Lower leg skin (tissue), 4 donors: ENCODE measurements at regions not wholly inside any gene's neighbourhood (a gene's known extent, or its start where the extent isn't known, plus 50 kb on each side); places are given as distances from the start of the nearest gene placed in this dataset.
A peak's percentile ranks its signal among the peaks of the same experiment; 100 is the strongest.

Experiments used
- DNase-seq, 2 donors: peaks; one replicate each; pipeline ENCODE4 v3.0.0-alpha.2; 2019; ENCODE audit warnings: low spot score in 2 of 2
- H3K4me3 ChIP-seq: fragments of 200-600 bp; sonication (generic); 2 replicates; pipeline ENCODE4 v1.5.1; 2017; ENCODE audit warnings: mild to moderate bottlenecking, low read depth; ENCODE audit not compliant: poor library complexity, severe bottlenecking
- POLR2A ChIP-seq, 2 donors: fragments of 450-650 bp; IDR thresholded peaks; one replicate each; pipeline ENCODE4 v1.6.1; 2016 to 2017; ENCODE audit warnings: antibody characterized with exemption in 2 of 2, mild to moderate bottlenecking in 1 of 2, moderate library complexity in 1 of 2
- WGBS, 2 donors: methylation state at CpG; one replicate each; pipeline ENCODE4 v1.1.5; 2018; 5-methylcytosine and 5-hydroxymethylcytosine counted together
- intact Hi-C: fragments of 100-400 bp; cut with DNase I; formaldehyde crosslinking; loops from one replicate; pipeline ENCODE4 v1.15.0; 2023; ENCODE audit warnings: low total_unique reads
- TF ChIP-seq, protein P1 (sequence below), 3 donors: fragments of 450-650 bp; IDR thresholded peaks; one replicate each; pipeline ENCODE4 v1.5.1; 2016; ENCODE audit warnings: antibody characterized with exemption in 3 of 3, mild to moderate bottlenecking in 3 of 3, moderate library complexity in 2 of 3

DNA sequence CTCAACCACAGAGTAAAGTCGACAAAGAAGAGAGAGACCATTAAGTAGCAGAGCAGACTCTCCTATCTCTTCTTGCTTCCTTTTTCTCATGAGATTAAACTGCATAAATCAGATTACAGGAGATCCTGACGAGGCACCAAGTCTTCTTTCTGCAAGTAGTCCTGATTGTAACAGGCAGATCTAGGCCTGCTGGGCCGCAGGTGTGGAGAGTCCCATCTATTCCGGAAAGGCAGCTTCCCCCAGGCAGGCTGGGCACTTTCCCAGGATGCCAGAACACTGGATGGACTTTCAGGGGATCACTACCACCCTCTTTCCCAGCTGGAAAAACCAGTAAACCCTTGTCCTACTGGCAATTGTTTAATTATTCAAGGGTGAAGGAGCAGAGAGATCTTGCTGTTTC is 173.0 kb upstream of the CADM1 start:
- no peak overlapping the region for H3K4me3 ChIP-seq
- 56 to 59% methylated on average over 4 of the region's 4 CpGs for WGBS, 2 donors
- DNase-seq, result no peak
- intact Hi-C loops, result no loop called here
- TF ChIP-seq, protein P1, sequence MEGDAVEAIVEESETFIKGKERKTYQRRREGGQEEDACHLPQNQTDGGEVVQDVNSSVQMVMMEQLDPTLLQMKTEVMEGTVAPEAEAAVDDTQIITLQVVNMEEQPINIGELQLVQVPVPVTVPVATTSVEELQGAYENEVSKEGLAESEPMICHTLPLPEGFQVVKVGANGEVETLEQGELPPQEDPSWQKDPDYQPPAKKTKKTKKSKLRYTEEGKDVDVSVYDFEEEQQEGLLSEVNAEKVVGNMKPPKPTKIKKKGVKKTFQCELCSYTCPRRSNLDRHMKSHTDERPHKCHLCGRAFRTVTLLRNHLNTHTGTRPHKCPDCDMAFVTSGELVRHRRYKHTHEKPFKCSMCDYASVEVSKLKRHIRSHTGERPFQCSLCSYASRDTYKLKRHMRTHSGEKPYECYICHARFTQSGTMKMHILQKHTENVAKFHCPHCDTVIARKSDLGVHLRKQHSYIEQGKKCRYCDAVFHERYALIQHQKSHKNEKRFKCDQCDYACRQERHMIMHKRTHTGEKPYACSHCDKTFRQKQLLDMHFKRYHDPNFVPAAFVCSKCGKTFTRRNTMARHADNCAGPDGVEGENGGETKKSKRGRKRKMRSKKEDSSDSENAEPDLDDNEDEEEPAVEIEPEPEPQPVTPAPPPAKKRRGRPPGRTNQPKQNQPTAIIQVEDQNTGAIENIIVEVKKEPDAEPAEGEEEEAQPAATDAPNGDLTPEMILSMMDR (IDR thresholded peaks at IDR 0.05), result no peak
- TF ChIP-seq POLR2A (IDR thresholded peaks at IDR 0.05), result no peak

DNA sequence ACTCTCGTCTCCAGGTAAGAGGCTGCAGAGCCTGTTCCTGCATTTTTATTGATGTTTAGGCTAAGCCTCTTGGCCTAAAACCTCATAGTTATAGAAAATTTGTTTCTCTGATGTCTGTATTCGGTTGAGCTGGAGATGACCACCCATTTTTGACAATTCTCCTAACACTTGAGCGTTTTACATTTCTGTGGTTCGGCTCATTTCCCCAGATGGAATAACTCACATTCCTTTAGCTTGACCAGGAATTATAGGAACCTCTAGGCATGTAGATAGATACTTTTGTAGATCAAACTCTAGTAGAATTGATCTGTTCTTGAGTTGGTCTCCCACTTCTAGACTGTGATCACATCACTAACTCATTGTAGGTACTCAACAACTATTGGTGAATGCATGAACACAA is 172.6 kb upstream of the CADM1 start:
- WGBS, 2 donors, result 92 to 93% methylated on average over 4 of the region's 4 CpGs
- H3K4me3 ChIP-seq, result no peak overlapping the region
- intact Hi-C loops, result no loop called here
- DNase-seq, result no peak
- TF ChIP-seq, protein P1 (IDR thresholded peaks at IDR 0.05), result no peak
- TF ChIP-seq POLR2A (IDR thresholded peaks at IDR 0.05), result no peak

DNA sequence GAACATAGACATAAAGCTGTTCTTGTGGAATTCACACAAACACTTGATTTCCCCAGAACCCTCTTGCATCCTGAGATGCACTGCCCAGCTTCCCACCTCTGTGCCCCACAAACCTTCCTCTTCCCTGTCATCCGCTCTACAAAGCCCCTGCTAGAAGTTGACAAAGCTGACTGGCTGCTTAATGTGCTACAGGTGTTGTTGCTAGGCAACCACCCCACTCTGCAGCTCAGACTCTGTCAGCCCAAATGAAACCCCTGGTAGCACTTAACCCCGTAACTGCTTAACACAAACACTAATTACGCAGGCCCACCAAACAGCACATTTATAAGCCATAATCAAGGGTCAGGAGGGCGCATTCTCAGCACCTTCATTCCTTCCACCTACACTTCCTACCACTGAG is 172.0 kb upstream of the CADM1 start:
- TF ChIP-seq, protein P1 (IDR thresholded peaks at IDR 0.05), result no peak
- TF ChIP-seq POLR2A (IDR thresholded peaks at IDR 0.05), result no peak
- 90 to 98% methylated on average over 4 of the region's 4 CpGs for WGBS, 2 donors
- intact Hi-C loops, result no loop called here
- DNase-seq, result peak in 1 of 2 donors; percentile 45
- H3K4me3 ChIP-seq, result no peak overlapping the region

DNA sequence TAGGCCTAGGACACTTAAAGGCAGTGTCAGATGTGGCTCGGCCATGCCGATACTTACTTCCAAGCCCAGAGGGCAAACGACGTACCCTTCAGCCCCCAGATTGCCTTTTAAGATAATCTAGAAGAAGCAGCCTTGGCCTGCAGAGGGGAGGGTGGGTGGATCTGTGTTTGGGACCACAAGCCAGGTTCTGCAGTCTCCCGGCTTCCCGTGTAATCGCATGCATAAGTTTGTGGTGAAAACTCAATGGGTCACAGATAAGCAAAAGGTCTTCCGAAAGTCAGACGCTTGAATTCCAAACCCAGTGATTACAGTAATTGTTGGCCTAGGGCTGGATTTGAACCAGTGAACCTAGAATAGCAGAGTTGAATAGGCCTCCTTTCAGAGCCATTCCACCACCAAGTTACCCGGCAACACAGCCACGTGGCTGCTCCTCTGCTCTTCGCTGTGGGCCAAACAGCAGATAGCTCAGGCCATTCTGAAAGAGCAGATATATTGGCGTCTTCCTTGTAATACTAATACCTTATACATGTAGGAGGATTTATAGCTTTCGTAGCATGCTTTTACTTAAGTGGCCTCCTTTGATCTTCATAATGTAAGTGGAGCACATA is 170.8 kb upstream of the CADM1 start:
- no peak for DNase-seq
- TF ChIP-seq, protein P1 (IDR thresholded peaks at IDR 0.05), result no peak
- no peak for TF ChIP-seq POLR2A (IDR thresholded peaks at IDR 0.05)
- 91 to 94% methylated on average over 14 of the region's 14 CpGs for whole genome bisulfite sequencing, 2 donors
- intact Hi-C loops, result no loop called here
- no peak overlapping the region for H3K4me3 ChIP-seq

DNA sequence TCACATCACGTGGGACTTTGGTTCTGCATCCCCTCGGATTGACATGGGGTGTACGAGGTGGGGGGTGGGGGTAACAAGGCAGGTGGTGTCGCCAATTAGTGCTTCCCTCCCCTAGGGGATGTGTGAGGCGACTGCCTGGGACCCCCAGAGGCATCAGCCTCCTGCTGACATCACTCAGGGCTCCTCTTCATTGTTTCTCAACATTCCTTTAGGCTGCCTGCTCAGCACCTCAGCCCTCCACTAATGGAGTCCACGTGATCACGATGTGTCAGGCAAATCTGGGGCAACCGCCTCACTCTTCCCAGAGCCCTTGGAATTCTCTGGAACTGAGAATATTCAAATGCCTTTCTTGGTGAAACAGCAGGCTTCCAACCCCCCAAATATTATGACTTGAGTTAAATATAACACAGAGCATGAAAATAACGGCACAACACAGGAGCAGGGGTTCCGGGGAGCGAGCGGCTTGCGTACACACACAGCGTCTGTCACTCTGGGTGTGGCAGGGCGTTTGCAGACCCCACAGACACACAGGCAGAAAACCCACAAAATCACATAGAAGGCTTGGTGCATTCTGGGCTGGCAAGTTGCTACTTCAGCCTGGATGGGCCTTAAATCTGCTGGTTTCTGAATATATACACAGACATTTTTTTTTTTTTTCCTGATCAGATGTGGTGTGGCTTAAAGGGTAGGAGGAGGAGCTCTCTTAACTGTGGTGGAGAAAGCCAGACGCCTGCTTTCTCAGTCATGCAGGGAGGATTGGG is 170.1 kb upstream of the CADM1 start:
- DNase-seq, result peak in 1 of 2 donors; percentile 52
- H3K4me3 ChIP-seq, result no peak overlapping the region
- WGBS, 2 donors, result 85% methylated on average over 16 of the region's 16 CpGs
- no peak for TF ChIP-seq POLR2A (IDR thresholded peaks at IDR 0.05)
- TF ChIP-seq, protein P1 (IDR thresholded peaks at IDR 0.05), result no peak
- intact Hi-C loops, result no loop called here
